ENCODE measurements at regions not wholly inside any gene's neighbourhood (a gene's known extent, or its start where the extent isn't known, plus 50 kb on each side); places are given as distances from the start of the nearest gene placed in this dataset.
A peak's percentile ranks its signal among the peaks of the same experiment; 100 is the strongest.
"Not testable (repeated sequence)": the region's sequence is repeated elsewhere in the genome, so short reads cannot be mapped to it uniquely, and the experiment has no call there.

DNA sequence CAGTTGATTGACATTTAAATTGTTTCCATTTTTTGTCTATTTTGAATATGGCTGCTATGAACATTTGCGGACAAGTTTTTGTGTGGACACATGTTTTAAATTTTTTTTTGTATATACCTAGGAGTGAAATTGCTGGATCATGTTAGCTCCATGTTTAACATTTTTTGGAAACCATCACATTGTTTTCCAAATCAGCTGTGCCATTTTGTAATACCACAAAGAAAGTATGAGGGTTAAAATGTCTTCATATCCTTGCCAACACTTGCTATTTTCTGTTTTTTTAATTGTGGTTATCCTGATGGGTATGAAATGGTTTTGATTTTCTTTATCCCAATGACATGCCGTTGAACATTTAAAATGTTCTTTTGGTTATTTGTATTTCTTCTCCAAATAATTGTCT is 52.1 kb downstream of the CARTPT start:
- DNase-seq, result no peak
- in situ Hi-C loops (cut with MboI; ENCODE audit: low pct_unique_long_range_greater_than_20kb, low sequenced_read_pairs), result no loop called here

DNA sequence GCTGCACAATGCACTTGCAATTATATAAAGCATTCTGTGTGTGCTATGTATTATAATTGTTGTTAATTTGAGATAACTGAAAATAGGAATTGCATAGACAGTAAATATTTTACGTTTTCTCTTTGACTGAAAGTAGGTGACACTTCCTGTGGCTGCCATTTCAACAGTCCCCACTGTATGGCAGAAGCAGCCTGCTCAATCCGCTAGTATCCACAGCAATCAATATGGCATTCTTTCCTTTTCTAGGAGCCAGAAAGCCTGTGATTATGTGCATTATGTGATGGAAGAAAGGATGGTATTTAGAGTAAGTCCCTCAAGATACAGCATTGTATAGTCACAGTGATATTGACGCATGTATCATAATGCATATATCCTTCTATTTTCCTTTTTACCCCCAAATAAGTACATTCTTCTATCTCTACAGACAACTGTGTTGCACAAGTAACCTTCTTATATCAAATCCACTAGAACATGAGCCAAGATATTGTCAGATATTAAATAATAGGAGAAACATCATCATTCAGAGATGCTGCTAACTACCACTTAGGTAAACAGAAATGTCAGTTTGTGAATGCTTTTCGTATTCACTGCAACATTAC is 59.7 kb downstream of the CARTPT start:
- in situ Hi-C loops (cut with MboI; ENCODE audit: low pct_unique_long_range_greater_than_20kb, low sequenced_read_pairs), result loop anchor here (25.0 kb wide), 1 partner anchor 109 kb away; no protein-coding TSS in a partner anchor
- no peak for DNase-seq

DNA sequence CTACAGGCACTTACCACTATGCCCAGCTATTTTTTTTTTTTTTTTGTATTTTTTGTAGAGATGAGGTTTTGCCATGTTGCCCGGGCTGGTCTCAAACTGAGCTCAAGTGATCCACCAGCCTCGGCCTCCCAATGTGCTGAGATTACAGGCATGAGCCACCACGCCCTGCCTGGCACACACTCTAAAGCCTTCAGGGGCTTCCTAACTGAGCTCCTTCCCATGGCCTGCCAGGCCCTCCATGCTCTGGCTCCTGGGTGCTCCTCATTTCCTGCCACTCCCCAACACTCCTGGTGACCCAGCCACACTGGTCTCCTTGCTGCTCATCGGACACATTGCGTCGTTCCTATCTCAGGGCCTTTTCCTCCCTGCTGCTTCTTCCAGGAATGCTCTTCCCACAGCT is 61.5 kb downstream of the CARTPT start:
- DNase-seq, result no peak
- in situ Hi-C loops (cut with MboI; ENCODE audit: low pct_unique_long_range_greater_than_20kb, low sequenced_read_pairs), result loop anchor here (25.0 kb wide), 1 partner anchor 107 kb away; no protein-coding TSS in a partner anchor

DNA sequence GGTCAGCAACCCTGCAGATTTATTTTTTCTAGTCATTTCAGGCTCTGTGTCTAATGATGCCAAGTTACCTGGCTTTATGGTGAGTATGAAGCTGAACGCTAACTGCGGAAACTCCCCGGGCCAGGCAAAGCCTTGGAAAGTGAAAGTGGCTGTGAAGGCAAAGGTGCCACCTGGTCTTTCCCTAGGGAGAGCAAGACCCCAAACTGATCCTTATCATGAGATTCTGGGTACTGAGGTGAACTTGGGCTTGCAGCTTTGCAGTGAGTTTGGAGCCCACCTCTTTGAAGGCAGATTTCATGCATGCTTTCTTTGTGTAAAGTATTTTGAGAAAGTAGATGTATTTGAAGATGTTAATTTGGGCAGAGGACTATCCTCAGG is 63.3 kb downstream of the CARTPT start:
- in situ Hi-C loops (cut with MboI; ENCODE audit: low pct_unique_long_range_greater_than_20kb, low sequenced_read_pairs), result loop anchor here (25.0 kb wide), 1 partner anchor 105 kb away; no protein-coding TSS in a partner anchor
- no peak for DNase-seq

DNA sequence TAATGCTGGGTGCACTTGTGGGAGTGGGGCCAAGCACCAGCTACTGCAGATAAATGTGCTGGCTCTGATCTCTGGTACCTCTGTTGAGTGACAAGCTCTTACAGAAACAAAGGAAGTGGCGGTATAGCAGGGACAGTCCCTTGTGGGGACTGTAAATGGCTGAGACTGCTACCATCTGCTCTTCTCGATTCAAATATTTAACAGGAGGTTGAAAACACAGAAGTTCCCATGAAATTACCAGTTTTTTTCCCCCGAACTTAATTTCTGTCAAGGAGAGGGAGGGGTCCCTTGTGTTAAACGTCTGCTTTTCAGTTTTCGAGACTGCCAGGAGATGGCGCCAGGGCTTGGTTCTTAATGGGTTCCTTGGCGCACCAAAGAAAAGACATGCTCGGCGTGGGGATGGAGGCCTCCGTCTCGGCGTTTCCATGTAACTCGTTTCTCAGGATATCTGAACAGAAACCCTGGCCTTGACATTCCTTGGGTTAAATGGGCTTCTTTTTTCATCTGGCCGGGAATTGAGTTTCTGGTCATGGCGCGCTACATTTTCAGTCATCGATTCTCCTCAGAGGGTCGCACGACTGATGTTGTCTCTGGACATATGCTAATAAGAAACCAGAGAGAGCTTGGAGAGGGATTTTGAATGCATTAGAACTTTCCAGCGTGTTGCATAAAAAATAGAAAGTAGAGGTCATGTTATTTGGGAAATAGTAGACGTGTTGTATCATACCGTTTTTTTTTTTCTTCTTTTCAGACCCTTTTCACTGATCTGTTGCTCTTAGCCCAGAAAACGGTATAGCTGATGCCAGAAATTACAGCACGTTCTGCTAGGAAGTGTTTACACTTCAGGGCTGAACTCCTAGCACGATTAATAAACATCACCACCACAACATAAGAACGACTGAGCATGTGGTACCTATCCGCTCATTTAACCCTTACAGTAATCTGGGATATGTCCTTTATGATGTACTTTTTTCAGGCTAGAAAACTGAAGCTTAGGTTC is 64.0 kb downstream of the CARTPT start:
- DNase-seq, result peak; percentile 71
- in situ Hi-C loops (cut with MboI; ENCODE audit: low pct_unique_long_range_greater_than_20kb, low sequenced_read_pairs), result loop anchor here (25.0 kb wide), 1 partner anchor 104 kb away; no protein-coding TSS in a partner anchor

DNA sequence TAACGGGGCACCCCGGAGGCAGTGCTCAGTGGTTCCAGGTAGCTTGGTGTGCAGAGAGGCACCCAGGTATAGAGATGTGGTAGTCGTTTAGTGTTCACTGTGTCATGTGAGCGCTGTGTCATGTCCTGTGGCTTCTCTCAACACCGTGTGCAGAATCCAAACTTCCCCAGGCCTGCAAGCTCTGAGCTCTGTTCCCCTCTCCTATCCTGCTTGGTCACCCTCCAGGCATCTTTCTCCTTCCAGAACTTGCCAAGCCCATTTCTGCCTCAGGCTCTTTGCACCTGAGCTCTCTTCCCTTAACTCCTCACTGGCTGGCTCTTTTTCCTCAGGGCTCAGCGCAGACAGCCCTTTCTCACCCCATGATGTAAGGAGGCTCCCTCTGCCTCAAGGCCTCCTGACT is 64.8 kb downstream of the CARTPT start:
- in situ Hi-C loops (cut with MboI; ENCODE audit: low pct_unique_long_range_greater_than_20kb, low sequenced_read_pairs), result loop anchor here (25.0 kb wide), 1 partner anchor 103 kb away; no protein-coding TSS in a partner anchor
- DNase-seq, result no peak

DNA sequence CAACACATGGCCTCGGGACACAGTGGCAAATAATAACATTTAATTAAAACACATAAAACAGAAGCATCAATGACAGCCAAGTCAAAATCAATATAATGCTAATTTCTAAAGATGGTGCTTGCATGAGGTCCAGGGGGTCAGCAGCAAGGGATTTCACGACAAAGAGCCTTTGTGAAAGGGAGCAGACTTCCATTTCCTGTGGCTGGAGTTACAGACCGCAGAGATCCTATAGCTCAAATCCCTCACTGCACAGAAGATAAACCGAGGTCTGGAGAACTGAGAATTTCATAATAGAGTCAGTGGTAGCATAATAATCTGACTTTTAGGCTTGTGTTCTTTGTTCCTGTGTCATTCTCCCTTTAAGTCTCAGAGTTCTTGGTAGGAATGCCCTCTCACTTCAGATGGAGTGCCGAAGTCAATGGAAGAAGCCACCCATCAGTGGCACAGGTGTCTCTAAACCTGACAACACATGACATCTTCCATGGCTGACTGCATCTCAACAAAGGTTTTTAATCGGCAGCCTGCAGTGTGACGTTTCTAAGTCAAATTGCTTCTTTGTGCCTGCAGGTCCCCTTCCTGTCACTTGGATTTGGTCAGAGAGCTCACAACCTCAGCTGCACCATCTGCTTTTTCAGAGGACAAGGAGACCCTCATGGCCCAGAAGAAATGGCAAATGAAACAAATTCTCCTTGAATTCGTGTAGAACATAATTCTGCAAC is 67.4 kb downstream of the CARTPT start:
- DNase-seq, result no peak
- in situ Hi-C loops (cut with MboI; ENCODE audit: low pct_unique_long_range_greater_than_20kb, low sequenced_read_pairs), result loop anchor here (25.0 kb wide), 1 partner anchor 101 kb away; no protein-coding TSS in a partner anchor

DNA sequence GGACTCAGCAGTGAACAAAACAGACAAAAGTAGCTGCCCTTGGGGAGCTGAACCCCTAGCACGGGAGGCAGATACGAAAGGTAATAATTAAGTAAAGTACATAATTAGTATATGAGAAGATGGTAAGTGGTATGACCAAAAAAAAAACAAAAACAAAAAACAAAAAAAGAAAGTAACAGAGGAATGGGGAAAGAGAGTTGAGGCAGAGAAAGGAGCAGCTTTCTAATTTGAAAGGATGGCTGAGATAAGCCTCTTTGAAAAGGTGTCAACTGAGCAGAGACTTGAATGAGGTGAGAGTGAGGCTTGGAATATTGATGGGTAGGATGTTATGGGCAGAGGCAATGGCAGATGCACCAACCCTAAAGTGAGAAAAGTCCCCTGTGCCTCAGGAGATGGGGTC is 69.7 kb downstream of the CARTPT start:
- in situ Hi-C loops (cut with MboI; ENCODE audit: low pct_unique_long_range_greater_than_20kb, low sequenced_read_pairs), result loop anchor here (25.0 kb wide), 1 partner anchor 99 kb away; no protein-coding TSS in a partner anchor
- DNase-seq, result no peak

DNA sequence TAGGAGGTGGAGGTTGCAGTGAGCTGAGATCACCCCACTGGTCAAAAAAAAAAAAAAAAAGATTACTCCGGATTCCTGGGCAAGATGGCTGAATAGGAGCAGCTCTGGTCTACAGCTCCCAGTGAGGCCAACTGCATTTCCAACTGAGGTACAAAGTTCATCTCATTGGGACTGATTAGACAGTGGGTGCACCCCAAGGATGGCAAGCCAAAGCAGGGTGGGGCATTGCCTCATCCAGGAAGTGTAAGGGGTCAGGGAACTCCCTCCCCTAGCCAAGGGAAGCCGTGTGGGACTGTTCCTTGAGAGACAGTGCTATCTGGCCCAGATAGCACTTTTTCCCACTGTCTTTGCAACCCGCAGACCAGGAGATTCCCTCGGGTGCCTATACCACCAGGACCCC is 70.7 kb downstream of the CARTPT start:
- no peak for DNase-seq
- in situ Hi-C loops (cut with MboI; ENCODE audit: low pct_unique_long_range_greater_than_20kb, low sequenced_read_pairs), result loop anchor here (25.0 kb wide), 1 partner anchor 98 kb away; no protein-coding TSS in a partner anchor

DNA sequence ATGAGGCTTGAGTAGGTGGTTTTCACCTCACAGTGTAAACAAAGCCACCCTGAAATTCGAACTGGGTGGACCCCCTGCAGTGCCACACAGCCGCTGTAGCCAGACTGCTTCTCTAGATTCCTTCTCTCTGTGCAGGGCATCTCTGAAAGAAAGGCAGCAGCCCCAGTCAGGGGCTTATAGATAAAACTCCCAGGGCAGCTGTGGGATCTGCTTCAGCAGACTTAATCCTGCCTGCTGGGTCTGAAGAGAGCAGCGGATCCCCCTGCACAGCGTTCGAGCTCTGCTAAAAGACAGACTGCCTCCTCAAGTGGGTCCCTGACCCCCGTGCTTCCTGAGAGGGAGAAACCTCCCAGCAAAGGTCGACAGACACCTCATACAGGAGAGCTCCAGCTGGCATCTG is 71.4 kb downstream of the CARTPT start:
- no peak for DNase-seq
- in situ Hi-C loops (cut with MboI; ENCODE audit: low pct_unique_long_range_greater_than_20kb, low sequenced_read_pairs), result loop anchor here (25.0 kb wide), 1 partner anchor 97 kb away; no protein-coding TSS in a partner anchor

DNA sequence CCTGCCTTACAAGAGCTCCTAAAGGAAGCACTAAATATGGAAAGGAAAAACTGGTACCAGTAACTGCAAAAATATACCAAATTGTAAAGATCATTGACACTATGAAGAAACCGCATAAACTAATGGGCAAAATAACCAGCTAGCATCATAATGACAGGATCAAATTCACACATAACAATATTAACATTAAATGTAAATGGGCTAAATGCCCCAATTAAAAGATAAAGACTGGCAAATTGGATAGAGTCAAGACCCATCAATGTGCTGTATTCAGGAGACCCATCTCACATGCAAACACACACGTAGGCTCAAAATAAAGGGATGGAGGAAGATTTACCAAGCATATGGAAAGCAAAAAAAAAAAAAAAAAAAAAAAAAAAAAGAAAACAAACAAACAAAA is 73.0 kb downstream of the CARTPT start:
- not testable (repeated sequence) for DNase-seq
- in situ Hi-C loops (cut with MboI; ENCODE audit: low pct_unique_long_range_greater_than_20kb, low sequenced_read_pairs), result loop anchor here (25.0 kb wide), 1 partner anchor 95 kb away; no protein-coding TSS in a partner anchor

DNA sequence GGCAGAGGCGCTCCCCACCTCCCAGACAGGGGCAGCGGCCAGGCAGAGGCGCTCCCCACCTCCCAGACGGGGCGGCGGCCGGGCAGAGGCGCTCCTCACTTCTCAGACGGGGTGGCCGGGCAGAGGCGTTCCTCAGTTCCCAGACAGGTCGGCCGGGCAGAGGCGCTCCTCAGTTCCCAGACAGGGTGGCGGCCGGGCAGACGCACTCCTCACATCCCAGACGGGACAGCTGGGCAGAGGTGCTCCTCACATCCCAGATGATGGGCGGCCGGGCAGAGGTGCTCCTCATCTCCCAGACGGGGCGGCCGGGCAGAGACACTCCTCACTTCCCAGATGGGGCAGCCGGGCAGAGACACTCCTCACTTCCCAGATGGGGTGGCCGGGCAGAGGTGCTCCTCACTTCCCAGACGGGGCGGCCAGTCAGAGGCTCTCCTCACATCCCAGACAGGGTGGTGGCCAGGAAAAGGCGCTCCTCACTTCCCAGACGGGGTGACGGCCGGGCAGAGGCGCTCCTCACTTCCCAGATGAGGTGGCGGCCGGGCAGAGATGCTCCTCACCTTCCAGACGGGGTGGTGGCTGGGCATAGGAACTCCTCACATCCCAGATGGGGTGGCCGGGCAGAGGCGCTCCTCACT is 75.1 kb downstream of the CARTPT start:
- DNase-seq, result no peak
- in situ Hi-C loops (cut with MboI; ENCODE audit: low pct_unique_long_range_greater_than_20kb, low sequenced_read_pairs), result loop anchor here (25.0 kb wide), 1 partner anchor 93 kb away; no protein-coding TSS in a partner anchor

DNA sequence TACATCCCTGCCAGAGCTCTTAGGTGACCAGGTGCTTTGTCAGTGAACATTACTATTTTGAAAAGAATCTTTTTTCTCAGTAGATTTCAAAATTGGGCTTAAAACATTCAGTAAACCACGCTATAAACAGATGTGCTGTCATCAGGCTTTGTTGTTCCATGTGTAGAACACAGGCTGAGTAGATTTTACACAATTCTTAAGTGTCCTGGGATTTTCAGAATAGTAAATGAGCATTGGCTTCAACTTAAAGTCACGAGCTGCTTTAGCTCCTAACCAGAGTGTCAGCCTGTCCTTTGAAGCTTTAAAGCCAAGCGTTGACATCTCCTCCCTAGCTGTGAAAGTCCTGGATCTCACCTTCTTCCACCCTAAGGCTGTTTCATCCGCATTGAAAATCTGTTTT is 83.6 kb downstream of the CARTPT start:
- in situ Hi-C loops (cut with MboI; ENCODE audit: low pct_unique_long_range_greater_than_20kb, low sequenced_read_pairs), result no loop called here
- DNase-seq, result no peak

DNA sequence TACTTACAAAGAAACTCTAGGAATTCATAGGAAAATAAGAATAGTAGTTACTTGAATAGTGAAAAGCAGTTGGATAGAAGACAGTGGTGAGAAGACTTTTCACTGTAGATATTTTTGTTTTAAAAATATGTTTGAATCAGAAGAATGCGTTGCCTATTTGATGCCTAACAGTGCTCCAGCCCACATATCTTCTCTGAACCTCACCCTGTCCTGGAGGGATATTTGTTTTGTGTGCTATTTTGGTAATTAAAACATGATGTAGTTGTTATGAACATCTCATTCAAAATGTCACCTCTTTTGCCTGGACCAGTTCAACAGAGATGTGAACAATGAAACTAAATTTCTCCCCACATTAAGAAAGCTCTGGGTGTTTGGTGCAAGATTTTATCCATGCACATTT is 87.6 kb downstream of the CARTPT start:
- in situ Hi-C loops (cut with MboI; ENCODE audit: low pct_unique_long_range_greater_than_20kb, low sequenced_read_pairs), result no loop called here
- DNase-seq, result no peak

DNA sequence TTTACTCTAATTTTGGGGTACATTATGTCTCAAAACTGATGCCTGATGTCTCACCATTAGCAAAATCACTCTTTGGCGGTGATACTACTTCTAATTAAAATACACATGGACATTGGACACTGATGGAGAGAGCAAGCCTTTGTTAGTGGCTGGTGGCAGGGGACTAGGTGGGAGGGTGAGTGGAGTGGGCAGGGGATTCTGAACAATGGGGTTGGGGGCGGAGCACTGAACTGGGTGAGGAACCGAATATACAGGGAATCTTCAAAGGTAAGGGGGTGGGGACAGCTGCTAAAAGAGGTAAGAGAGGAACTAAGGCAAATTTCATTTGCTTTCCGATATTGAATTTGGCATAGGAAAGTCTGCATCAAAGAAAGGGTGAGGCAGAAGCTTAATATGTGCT is 88.8 kb downstream of the CARTPT start:
- DNase-seq, result no peak
- in situ Hi-C loops (cut with MboI; ENCODE audit: low pct_unique_long_range_greater_than_20kb, low sequenced_read_pairs), result no loop called here

DNA sequence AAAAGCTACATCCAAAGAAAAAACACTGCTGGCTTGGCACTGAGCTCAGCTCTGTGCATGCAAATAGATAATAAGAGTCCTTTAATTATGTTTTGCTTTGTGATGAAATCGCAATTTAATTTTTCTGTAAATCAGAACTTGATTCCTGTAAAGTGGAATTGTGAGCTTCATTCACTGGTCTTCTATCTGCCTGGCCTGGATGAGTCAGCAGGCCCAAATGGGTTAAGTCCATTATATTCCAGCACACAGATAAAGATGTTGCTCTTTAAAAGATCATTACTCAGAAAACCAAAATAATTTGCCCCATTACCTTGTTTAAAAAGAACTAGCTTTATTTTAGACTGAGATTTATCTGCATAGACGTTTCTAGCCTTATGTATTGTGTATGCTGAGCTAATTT is 90.4 kb downstream of the CARTPT start:
- DNase-seq, result no peak
- in situ Hi-C loops (cut with MboI; ENCODE audit: low pct_unique_long_range_greater_than_20kb, low sequenced_read_pairs), result no loop called here

DNA sequence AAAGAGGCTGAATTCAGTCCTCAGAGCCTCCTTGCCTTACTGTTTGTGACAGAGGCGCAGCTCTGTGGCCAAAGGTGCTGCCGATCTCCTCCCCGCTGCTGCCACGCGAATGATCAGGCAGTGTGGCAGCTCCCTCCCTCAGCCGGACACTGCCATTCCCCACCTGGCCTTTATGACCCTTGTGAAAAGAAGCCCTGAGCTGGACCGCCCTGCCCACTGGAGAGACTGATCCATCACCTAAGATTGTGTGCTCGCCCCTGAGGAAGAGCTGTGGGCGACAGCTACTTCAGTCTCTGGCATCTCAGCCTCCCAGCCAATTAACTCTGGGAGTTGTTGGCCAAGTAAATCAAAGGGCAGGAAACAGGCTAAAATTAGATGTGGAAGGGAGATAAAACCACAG is 90.9 kb downstream of the CARTPT start:
- no peak for DNase-seq
- in situ Hi-C loops (cut with MboI; ENCODE audit: low pct_unique_long_range_greater_than_20kb, low sequenced_read_pairs), result no loop called here

DNA sequence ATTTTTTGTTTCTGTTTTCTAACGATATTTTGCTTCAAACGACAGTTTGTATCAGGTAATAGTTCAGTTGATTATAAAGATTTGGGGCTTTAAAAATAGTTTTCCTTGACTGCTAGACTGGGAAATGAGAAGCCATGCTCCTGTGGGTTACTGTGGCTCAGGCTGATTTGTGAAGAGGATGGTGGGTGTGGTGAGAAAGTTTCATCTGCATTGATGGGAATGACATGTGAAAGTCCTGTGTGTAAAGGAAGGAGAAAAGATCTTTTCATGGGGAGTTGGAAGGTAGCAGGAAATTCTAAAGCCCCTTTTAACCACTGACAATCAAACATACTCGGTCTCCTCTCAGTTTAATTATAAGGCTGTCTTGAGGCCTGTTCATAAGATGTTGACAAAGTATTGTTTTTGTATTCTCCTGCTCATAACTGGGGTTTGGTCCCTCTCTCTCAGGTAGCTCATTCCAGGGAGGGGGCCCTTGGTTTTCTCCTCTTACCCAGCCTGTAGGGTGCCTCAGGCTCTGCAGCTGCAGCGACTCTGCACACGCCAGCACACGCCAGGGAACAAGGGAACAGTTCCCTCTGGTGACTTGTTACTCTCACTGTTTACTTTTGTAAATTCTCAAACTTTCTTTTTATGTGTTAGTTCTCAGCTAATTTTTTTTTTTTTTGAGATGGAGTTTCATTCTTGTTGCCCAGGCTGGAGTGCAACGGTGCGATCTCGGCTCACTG is 91.6 kb downstream of the CARTPT start:
- DNase-seq, result no peak
- in situ Hi-C loops (cut with MboI; ENCODE audit: low pct_unique_long_range_greater_than_20kb, low sequenced_read_pairs), result no loop called here
